ENCODE measurements at regions not wholly inside any gene's neighbourhood (a gene's known extent, or its start where the extent isn't known, plus 50 kb on each side); places are given as distances from the start of the nearest gene placed in this dataset.

DNA sequence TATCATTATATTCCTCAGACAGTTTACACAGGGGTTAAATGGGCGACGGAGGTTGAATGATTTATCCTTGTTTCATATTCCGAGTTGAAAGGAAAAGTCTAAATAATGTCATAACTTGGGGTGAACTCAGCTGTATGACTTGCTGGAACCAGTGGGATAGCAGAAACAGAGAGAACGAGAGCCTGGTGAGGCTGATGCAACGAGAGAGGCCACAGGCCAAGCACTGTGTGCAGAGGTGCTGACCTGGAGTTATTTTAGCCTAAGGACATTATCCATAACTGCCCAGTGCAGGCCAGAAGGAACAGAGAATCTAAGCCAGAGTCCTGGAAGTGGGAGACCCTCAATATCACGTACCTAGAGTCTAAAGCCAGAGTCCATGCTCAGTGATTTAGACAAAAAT is 394.9 kb downstream of the MAFB start:
- no peak overlapping the region for H3K4me3 ChIP-seq (ENCODE audit: insufficient read depth, low read length)
- no peak overlapping the region for H3K4me2 ChIP-seq (ENCODE audit: insufficient read depth, low read length)
- TF ChIP-seq, protein P1, sequence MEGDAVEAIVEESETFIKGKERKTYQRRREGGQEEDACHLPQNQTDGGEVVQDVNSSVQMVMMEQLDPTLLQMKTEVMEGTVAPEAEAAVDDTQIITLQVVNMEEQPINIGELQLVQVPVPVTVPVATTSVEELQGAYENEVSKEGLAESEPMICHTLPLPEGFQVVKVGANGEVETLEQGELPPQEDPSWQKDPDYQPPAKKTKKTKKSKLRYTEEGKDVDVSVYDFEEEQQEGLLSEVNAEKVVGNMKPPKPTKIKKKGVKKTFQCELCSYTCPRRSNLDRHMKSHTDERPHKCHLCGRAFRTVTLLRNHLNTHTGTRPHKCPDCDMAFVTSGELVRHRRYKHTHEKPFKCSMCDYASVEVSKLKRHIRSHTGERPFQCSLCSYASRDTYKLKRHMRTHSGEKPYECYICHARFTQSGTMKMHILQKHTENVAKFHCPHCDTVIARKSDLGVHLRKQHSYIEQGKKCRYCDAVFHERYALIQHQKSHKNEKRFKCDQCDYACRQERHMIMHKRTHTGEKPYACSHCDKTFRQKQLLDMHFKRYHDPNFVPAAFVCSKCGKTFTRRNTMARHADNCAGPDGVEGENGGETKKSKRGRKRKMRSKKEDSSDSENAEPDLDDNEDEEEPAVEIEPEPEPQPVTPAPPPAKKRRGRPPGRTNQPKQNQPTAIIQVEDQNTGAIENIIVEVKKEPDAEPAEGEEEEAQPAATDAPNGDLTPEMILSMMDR (IDR thresholded peaks at IDR 0.05; ENCODE audit: extremely low read depth, low read depth, low read length): no peak
- no peak overlapping the region for H2AFZ ChIP-seq (ENCODE audit: low read length)
- H3K27me3 ChIP-seq (ENCODE audit: insufficient read depth, low read length): peaks cover 3% of the 10 kb centered on the region
- H3K27ac ChIP-seq (ENCODE audit: low read depth, low read length): no peak overlapping the region
- H3K79me2 ChIP-seq (ENCODE audit: insufficient read depth, low read length): no peaks in the 10 kb centered on the region
- H3K9me3 ChIP-seq (ENCODE audit: low read depth, low read length): no peaks in the 10 kb centered on the region
- H3K4me1 ChIP-seq (ENCODE audit: insufficient read depth, low read length): peaks cover 6% of the 10 kb centered on the region
- no peaks in the 10 kb centered on the region for H4K20me1 ChIP-seq (ENCODE audit: insufficient read depth, low read length)
- H3K36me3 ChIP-seq (ENCODE audit: insufficient read depth, low read length): no peaks in the 10 kb centered on the region
- no peak for DNase-seq (ENCODE audit: insufficient read length, low spot score, missing footprints)

DNA sequence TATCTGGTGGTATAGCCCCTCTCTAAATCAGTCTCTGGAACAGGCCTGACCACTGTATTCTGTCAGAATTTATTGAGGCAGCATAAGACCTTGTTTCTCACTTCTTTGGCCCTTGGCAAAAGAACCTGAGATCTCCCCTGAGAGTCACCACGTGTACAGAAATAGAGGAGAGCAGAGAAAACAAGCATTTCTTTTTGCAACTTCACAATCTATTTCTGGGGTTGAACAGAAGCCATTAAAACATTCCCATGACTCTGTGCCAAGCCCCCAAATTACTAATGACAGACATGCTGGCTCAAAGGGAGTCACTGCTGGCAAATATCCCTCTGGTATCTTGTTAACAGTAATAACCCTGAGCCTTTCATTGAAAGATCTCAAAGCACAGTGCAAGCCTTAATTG is 395.3 kb downstream of the MAFB start:
- Histone ChIP-seq H3K4me2 (ENCODE audit: insufficient read depth, low read length) (no peak overlapping the region), H3K36me3 (ENCODE audit: insufficient read depth, low read length) (no peaks in the 10 kb centered on the region), H3K9me3 (ENCODE audit: low read depth, low read length) (no peaks in the 10 kb centered on the region), H3K27me3 (ENCODE audit: insufficient read depth, low read length) (peaks cover 3% of the 10 kb centered on the region), H3K79me2 (ENCODE audit: insufficient read depth, low read length) (no peaks in the 10 kb centered on the region), H3K4me1 (ENCODE audit: insufficient read depth, low read length) (peaks cover 6% of the 10 kb centered on the region), H3K4me3 (ENCODE audit: insufficient read depth, low read length) (no peak overlapping the region), H4K20me1 (ENCODE audit: insufficient read depth, low read length) (no peaks in the 10 kb centered on the region), H2AFZ (ENCODE audit: low read length) (no peak overlapping the region), H3K27ac (ENCODE audit: low read depth, low read length) (no peak overlapping the region)
- no peak for DNase-seq (ENCODE audit: insufficient read length, low spot score, missing footprints)
- TF ChIP-seq, protein P1 (IDR thresholded peaks at IDR 0.05; ENCODE audit: extremely low read depth, low read depth, low read length): no peak

DNA sequence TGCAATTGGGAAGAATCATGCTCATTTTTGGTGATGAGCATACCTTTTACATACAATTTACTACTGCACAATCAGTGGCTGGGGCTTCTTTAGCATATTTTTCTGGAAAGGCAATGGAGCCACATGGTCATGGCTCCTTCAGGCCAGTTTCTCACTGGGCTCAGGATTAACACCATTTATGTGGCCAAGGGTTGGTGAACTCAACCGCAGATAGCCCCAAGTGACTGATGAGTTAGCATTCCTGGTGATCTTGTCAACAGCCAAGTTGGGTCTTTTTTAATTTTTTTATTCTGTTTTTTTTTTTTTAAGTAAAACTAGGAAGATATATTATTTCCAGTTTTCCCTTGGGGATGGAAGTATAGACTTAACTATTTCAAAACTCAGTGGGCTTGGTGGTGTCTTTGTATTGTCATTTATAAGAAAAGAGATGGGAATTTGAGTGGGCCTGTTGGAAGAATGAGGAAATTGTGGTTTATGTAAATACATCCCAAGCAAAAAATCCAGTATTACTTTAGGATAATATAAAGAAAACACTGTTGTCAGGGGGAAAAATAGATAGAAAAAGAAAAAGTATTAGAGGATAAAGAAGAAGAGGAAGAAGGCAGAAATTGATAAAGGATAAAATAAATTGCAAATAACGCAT is 397.4 kb downstream of the MAFB start:
- peaks cover 6% of the 10 kb centered on the region for H3K4me1 ChIP-seq (ENCODE audit: insufficient read depth, low read length)
- H3K9me3 ChIP-seq (ENCODE audit: low read depth, low read length): no peaks in the 10 kb centered on the region
- H3K27me3 ChIP-seq (ENCODE audit: insufficient read depth, low read length): peaks cover 3% of the 10 kb centered on the region
- H3K27ac ChIP-seq (ENCODE audit: low read depth, low read length): no peak overlapping the region
- H3K4me3 ChIP-seq (ENCODE audit: insufficient read depth, low read length): no peak overlapping the region
- no peak overlapping the region for H2AFZ ChIP-seq (ENCODE audit: low read length)
- TF ChIP-seq, protein P1 (IDR thresholded peaks at IDR 0.05; ENCODE audit: extremely low read depth, low read depth, low read length): no peak
- H3K4me2 ChIP-seq (ENCODE audit: insufficient read depth, low read length): no peak overlapping the region
- no peaks in the 10 kb centered on the region for H3K36me3 ChIP-seq (ENCODE audit: insufficient read depth, low read length)
- no peaks in the 10 kb centered on the region for H3K79me2 ChIP-seq (ENCODE audit: insufficient read depth, low read length)
- no peaks in the 10 kb centered on the region for H4K20me1 ChIP-seq (ENCODE audit: insufficient read depth, low read length)
- no peak for DNase-seq (ENCODE audit: insufficient read length, low spot score, missing footprints)

DNA sequence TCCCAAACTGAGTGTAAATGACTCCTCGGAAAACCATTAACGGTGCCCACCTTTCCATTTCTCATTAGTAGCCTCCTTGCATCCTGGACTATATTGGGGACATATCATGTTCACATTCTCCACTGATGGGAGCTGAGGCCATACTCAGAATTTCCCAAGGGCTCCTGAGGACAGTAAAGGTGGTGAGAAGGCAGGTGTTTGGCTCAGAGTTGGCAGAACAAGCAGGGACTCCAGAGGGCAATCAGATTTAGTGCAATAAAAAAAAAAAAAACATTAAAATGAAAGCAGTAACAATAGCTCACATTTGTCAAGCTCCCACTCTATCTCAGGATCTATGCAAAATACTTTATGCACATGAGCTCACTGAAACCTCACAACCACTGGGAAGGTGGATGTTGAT is 401.4 kb downstream of the MAFB start:
- Histone ChIP-seq H3K4me2 (ENCODE audit: insufficient read depth, low read length) (no peak overlapping the region), H3K4me1 (ENCODE audit: insufficient read depth, low read length) (no peaks in the 10 kb centered on the region), H2AFZ (ENCODE audit: low read length) (no peak overlapping the region), H3K27me3 (ENCODE audit: insufficient read depth, low read length) (peaks cover 8% of the 10 kb centered on the region), H3K4me3 (ENCODE audit: insufficient read depth, low read length) (no peak overlapping the region), H3K36me3 (ENCODE audit: insufficient read depth, low read length) (no peaks in the 10 kb centered on the region), H3K9me3 (ENCODE audit: low read depth, low read length) (no peaks in the 10 kb centered on the region), H4K20me1 (ENCODE audit: insufficient read depth, low read length) (no peaks in the 10 kb centered on the region), H3K79me2 (ENCODE audit: insufficient read depth, low read length) (no peaks in the 10 kb centered on the region), H3K27ac (ENCODE audit: low read depth, low read length) (no peak overlapping the region)
- TF ChIP-seq, protein P1 (IDR thresholded peaks at IDR 0.05; ENCODE audit: extremely low read depth, low read depth, low read length): no peak
- DNase-seq (ENCODE audit: insufficient read length, low spot score, missing footprints): no peak
